GM18508 (cell line): ENCODE measurements at regions not wholly inside any gene's neighbourhood (a gene's known extent, or its start where the extent isn't known, plus 50 kb on each side); places are given as distances from the start of the nearest gene placed in this dataset.

Source experiments
- ATAC-seq: cut with Tn5 transposase; IDR thresholded peaks from one replicate; pipeline ENCODE4 v1.9.1; 2021; ENCODE audit warnings: moderate number of reproducible peaks; ENCODE audit not compliant: insufficient read depth, unreplicated experiment

DNA sequence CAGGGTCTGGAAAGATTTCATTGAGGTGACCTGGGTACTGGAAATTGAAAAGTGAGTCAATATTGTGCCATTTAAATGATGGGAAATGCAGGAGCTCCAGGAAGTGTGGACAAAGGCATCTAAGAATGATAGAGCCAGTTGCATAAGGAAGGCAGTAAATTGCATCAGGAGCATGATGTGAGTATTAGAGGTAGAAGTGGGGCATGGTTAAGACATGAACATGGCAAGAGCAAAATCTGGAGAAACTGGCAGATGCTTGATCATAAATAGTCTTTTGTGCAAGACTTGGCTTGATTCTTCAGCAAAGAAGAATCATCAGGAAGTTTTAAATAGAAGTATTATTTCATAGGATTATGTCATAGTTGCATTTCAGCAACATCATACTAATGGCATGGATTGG, 157.4 kb upstream of the PUM3 start:
- ATAC-seq: no peak

DNA sequence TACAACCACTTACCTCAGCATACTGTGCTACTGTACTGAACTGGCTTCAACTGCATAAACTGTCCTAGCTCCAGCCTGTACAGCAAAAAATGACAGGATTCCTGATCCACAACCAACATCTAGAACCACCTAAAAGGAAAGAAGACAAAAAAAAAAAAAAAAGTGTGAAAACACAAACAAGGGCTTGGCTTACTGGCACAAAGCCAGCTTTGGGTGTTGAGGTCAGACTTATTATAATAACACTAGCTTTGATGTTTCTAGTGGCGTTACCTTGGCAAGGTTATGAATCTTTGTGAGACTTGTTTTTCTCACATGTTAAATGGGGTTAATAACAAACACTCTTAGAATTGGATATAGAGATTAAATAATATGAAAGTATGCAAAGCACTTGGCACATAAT, 148.5 kb upstream of the PUM3 start:
- no peak for ATAC-seq

DNA sequence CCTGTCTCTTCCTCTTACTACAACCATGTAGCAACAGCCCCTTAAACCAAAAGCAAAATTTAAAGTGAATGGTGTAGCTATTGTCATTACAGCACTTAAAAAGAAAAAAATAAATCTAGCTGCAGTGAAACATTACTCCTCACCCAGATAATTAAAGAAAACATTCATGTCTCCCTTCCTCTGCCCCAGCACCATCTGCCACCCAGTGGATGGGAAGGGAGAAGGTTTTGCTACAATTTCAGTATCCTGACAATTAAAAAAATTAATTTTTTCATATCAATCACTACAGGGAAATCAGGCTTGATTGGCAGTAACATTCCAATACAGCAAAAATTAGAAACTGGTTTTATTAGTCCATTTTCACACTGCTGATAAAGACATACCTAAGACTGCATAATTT, 147.4 kb upstream of the PUM3 start:
- ATAC-seq: no peak

DNA sequence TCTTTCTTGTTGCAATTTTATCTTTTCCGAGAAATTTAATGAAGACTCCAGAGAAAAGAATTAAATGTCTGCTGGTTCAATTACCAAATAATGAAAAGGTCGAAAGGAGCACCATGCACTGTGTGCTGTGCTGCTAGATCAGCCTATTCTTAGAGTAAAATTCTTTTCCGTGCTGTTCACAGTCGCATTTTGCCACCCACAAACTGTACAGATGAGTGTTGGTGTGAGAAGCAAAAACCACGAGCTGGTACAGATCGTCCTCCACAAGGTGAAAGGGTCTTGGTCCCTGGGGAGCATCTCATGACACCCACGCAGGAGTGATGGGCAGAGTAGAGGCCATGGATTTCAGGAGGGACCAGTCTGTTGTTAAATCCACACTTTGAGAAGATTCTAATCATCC, 143.8 kb upstream of the PUM3 start:
- ATAC-seq: no peak

DNA sequence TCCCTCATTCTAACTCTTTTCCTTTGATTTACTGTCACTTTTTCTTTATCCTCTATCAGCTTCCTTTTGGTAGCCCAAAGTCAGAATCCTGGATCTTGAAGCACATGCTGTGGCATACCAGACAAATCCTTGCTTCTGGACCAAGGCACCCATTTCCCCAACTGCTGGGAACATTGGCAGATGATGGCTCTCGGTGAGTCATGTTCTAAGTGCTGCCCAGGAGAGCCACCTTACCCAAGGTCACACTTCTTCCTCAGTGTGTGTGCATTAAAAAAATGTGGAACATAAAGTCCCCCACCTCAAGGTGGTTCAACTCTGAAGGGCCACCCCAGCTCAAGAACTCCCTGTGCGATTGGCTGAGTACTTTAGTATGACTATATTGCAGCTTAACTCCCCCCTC, 141.4 kb upstream of the PUM3 start:
- no peak for ATAC-seq

DNA sequence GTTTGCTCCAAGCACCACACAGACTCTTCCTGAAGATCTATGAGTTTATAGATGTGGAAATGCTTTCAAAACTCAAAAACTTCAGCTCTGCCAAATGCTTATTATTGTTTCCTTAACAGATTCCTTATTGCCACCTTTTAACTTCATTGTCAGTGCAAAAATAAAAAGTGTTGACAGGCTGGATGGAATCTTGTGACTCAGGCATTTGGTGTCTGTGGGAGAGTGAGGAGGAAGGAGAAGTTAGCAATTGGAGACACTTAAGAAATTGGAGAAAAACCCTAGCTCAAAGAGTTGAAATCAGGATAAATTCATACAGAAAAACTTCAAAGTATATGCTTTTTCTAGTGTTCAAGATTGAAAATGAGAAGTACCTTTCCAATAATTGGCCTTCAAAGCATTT, 140.6 kb upstream of the PUM3 start:
- no peak for ATAC-seq

DNA sequence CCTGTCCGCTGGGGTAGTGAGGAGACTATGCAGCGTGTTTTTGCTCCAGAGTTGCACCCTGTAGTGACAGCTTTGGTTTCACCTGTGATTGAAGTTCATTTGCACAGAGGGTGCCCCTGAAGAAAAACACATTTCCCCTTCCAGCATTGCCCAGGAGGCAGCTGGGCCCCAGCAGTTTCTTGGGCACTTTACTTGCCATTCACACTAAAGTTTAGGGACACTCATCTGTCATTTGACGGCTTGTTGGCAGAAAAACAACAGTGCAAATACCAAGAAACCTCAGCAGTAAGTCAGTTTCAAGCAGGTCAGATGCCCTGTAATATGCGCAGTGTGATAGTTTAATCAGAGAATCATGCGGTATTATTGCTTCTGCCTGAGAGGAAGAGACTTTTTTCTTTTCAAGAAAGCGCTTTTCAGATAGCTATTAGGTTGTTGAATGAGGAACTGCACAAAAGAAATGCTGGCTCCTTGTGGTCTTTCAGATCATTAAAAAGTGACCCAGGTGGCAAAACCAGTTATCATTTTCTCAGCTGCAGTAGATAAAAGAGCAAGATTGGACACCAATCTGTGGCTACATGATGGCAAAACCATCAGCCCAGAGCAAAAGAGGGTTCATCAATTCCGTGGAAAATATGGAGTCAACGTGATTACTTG, 136.2 kb upstream of the PUM3 start:
- ATAC-seq: no peak

DNA sequence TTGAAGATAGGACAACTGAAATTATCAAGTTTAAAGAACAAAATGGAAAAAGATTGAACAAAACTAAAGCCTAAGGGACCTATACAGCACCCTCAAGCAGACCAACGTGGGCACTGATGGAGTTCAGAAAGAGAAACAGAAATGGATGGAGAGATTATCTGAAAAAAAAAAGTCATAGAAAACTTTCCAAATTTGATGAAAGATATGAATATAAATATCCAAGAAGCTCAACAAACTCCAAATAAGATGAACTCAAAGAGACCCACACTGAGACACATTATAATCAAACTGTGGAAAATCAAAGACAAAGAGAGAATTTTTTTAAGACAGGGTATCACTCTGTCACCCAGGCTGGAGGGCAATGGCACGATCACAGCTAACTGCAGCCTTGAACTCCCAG, 128.6 kb upstream of the PUM3 start:
- ATAC-seq: no peak

DNA sequence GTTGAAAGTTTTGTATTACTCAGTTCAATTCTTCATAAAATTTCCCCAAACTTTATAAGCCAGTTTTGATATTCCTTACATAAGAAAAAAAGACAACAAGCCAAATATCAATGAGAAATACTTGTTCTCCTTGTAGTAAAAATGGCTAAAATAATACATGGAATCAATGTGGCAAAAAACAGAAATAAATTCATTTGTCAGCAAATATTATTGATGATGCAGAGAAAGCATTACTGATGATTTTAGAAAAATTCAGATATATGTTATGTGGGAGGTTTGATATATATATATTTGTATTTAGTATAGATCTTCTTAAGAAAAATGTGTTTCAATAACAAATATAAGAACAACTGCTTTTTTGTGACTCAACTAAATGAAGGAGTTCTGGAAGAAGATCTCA, 127.0 kb upstream of the PUM3 start:
- ATAC-seq: no peak

DNA sequence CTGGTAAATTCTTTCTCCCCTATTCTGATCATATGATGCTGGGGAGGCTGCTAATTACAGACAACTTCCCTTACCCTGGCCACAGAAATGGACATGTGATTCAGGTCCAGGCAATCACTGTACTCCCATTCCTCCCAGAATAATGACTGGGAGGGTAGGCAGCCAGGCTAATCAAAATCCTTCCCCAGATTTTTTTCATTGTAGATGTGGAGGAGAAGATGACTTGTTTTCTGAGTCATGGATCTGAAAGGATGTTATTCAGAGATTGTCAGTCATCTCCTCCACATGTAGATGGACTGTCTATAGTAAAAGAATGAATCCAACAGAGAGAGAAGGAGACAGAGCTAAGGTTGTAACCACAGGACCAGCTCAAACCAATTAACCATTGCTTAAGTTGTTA, 123.9 kb upstream of the PUM3 start:
- ATAC-seq: no peak

DNA sequence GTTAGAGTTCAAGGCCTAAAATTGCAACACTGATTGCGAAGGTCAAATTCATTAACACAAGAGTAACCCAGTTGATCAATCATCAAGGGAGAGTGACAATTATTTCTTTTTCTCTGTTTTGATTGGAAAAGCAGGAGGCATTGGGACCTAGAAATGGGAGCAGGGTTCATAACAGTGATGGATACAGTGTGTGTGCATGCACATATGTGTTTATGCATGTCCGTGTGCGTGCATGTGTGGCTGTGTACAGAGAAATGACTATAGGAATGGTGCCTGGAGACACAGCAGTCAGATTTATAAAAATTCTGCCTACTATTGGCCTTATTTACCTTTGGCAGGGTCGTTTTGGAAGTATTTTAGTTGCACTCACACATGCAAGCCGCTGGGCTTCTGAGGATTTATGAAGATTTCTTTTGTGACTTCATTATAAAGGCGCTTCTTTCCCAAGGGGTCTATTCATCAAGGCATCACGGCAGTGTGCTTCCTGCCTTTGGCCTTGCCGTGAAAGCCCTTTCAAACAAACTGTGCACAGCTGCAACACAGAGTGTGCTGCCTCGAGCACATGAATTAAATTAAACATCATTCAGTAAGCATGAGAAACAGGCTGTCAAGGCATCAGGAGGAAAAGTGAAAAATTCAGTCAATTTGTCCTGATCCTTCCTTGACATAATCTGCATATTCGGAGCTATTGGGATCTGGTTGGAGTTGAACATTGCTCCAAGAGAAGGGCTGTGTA, 122.8 kb upstream of the PUM3 start:
- no peak for ATAC-seq

DNA sequence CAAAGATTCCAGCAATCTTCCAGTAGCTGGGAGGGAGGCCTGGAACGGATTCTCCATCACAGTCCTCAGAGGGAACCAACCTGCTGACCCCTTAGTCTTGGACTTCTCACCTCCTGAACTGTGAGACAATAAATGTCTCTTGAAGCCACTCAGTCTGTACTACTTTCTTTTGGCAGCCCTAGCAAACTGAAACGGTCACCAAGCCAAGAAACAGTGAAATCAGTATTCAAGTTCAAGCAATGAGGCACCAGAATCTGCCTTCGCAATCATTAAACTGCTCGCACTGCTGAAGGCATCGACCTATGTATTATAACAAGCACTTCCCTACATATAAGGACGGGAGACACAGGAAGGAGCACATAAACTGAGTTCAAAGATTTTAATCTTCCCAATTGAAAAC, 120.6 kb upstream of the PUM3 start:
- no peak for ATAC-seq

DNA sequence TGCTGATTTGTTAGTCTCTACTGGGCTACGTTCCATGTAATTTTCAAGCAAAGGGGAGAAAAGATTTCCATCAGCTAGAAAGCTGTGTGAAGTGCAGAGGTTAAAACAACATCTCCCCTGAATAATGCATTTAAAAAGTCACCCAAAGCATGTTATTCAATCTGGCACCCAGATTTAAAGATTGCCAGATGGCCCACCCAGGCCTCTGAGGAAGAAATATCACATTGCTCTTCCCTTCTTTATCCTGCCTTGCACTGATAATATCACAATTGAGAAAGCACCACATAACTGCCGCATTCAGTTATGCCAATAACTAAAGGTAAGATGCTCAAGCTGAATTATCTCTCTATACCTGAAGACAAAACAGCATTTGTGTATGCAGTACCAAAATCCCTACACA, 119.4 kb upstream of the PUM3 start:
- ATAC-seq: no peak

DNA sequence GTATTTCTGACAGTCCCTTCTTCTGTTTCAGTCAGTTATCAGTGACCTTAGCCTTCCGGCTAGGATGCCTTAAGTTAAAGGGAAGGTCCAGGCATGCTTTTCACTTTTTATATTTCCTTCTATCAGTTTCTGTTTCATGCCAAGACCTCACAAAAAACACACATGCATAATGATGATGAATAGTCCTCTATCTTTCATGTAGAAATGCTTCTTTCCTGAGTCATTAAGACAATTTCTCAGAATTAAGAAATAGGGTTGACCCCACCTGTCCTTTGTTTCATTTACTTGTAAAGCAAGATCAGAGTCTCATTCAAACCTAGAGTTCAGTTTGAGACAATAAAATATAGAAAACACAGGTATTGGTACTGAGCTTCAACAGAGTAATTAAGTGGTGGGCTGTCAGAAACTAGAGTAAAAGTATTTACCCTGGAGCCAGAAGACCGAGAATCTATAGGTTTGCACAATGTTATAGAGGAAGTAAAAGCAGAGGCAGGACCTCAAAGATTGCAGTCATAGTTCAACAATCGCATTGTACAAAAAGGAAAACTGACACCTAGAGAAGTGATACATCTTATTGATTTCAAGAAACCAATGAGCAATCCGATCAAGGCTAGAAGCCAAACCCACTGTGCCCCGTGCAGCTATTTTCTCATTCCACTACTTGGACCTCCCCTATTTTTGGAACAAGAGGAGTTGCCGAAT, 118.7 kb upstream of the PUM3 start:
- ATAC-seq: no peak

DNA sequence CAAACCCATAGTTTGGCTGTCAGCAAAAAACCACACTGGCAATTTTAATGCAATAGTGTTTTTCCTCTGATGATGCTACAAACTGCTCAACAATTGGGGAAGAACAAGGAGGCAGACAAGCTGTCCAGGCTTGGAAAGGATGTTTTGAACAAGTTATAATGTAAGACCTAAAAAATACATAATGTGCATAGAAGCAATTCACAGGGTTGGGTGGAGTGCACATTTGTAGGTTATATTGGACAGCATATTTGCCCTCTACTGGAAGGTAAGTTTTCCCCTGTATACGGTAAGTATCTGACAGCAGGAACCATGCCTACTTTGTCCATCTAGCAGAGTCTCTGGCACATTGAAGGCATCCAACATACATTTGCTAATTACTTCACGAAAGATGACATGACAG, 114.3 kb upstream of the PUM3 start:
- no peak for ATAC-seq

DNA sequence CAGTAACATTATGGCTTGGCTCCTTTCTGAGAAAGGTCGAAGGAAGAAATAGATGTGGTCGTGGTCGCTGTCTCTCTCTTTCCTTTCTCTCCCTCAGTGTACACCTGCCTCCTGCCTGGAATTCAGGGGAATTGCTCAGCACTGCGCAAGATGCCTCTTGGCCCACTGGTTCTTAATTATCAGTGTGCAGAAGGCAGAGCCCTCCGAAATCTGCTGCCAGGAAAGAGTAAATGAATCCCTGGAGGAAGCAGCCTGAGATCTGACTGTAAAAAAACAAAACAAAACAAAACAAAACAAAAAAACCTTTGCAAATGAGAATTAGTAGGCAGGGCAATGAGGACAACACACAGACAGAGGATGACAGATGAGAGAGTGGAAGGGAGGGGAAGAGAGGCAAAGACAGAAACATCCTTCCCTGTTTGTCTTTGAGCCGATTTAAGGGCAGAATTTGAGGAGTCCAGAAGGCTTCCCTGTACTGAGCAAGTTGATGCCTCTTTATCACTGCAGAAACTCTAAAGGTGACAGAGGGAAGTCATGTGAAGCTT, 113.8 kb upstream of the PUM3 start:
- ATAC-seq: no peak

DNA sequence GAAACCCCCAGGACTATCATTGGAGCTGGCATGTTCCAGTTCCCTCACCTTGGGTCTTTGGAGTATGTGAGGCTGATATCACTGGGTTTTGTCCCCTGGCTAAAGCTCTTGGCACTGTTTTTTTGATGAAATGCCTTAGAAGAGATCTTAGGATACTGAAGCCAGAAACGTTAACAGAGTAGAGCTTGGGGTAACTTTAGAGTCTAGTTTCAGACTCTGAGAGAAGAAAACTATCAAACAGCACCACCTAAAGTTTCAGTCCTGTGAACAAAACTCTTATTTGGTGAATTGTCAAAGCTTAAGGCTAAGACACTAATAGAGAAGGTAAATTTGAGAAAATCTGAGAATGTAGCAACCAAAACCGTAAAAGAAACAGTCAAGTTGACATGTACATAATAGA, 111.7 kb upstream of the PUM3 start:
- no peak for ATAC-seq

DNA sequence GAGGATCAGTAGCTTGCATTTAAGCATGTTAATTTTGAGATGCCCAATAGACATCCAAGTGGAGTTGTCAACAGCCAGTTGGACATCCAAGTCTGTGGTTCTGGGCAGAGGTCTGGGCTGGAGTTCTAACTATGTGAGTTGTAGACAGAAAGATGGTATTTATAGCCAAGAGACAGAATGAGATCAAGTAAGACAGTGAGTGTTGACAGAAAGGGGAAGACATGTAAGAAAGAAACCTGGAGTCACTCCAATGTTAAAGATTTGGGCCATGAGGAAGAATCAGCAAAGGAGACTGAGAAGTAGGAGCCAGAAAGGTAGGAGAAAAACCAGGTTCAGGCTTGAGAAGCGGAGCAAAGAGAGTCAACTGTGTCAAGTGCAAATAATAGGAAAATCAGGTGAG, 95.5 kb upstream of the PUM3 start:
- ATAC-seq: no peak

DNA sequence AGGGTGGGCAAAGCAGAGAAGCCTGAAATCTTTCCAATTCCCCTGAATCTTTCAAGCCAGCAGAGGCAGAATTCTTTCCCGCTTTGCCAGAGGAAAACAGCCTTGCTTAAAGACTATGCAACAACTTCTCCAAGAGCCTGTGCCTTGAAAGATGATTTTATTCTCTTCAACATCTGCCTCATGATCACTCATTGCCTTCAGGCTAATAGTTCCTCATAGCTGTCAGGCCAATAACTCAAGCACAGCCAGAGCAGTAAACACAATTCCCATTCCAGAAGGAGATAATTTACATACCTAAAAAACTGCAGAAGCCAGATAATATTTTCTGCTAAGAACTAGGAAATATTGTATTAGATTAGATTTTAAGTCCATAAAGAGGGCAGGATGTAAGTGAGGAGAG, 92.3 kb upstream of the PUM3 start:
- no peak for ATAC-seq

DNA sequence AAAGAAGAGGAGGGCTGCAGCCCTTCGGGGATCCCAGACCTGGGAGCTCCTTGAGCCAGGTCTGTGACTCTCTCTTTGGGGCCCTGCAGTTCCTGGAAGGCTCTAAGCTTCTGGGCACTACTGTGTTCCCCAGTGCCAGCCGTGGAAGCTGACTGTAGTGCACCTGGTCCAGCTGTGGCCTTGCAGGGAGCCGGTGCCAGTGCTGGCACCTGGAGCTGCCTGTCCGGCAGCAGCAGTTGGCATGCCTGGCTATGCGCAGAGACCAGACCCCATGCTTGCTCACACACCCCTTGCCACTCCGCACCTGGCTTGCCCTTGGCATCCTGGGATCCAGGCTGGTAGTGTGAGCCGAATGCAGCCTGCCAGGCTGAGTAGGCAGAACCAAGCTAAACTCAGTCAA, 91.0 kb upstream of the PUM3 start:
- ATAC-seq: no peak

DNA sequence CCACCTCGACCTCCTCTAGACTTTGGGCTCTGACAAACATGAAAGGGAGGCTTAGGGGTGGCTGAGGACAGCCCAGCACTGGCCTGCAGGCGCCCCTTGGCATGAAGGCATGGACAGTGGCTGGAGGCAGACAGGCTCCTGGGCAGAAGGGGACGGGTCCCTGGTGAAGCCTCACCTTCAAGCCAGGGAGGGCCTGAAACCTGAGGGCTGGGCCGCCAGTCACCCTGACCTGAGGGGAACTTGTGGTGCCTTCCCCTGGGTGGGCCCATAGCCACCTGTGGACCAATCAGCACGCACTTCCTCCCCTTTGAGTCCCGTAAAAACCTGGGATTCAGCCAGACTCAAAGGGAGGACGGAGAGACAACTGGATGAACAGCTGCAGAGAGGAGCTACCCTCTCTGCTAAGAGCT, 90.4 kb upstream of the PUM3 start:
- ATAC-seq: no peak
